Fibroblast of the conjunctiva (primary cell): ENCODE measurements at regions not wholly inside any gene's neighbourhood (a gene's known extent, or its start where the extent isn't known, plus 50 kb on each side); places are given as distances from the start of the nearest gene placed in this dataset.
"Not testable (repeated sequence)": the region's sequence is repeated elsewhere in the genome, so short reads cannot be mapped to it uniquely, and the experiment has no call there.

Experiments
- DNase-seq: peaks from one replicate; pipeline ENCODE4 v3.0.0-alpha.2; 2010; ENCODE audit warnings: low read depth

GRCh38 chr2:122020377-122020776 is 264.9 kb downstream of the TSN start:
- DNase-seq, result no peak

GRCh38 chr2:122021941-122022340 is 266.5 kb downstream of the TSN start:
- DNase-seq, result no peak

GRCh38 chr2:122022531-122022930 is 267.1 kb downstream of the TSN start:
- no peak for DNase-seq

GRCh38 chr2:122023059-122023864 is 267.8 kb downstream of the TSN start:
- no peak for DNase-seq

GRCh38 chr2:122027510-122028217 is 272.2 kb downstream of the TSN start:
- DNase-seq, result no peak

- no peak for DNase-seq
These were observed 273.1 kb downstream of the TSN start for GRCh38 chr2:122028371-122029100.

GRCh38 chr2:122029456-122029855 is 274.0 kb downstream of the TSN start:
- no peak for DNase-seq

GRCh38 chr2:122029945-122030344 is 274.5 kb downstream of the TSN start:
- DNase-seq, result no peak

GRCh38 chr2:122031544-122032263 is 276.3 kb downstream of the TSN start:
- DNase-seq, result no peak

GRCh38 chr2:122032264-122032645 is 276.8 kb downstream of the TSN start:
- DNase-seq, result no peak

GRCh38 chr2:122033778-122034177 is 278.3 kb downstream of the TSN start:
- no peak for DNase-seq

GRCh38 chr2:122034344-122034743 is 278.9 kb downstream of the TSN start:
- DNase-seq, result no peak

- DNase-seq, result no peak
These were observed 279.3 kb downstream of the TSN start for GRCh38 chr2:122034777-122035176.

- not testable (repeated sequence) for DNase-seq
These were observed 283.4 kb downstream of the TSN start for GRCh38 chr2:122038816-122039215.

- no peak for DNase-seq
These were observed 286.0 kb downstream of the TSN start for GRCh38 chr2:122041455-122041854.

- DNase-seq, result not testable (repeated sequence)
These were observed 296.2 kb downstream of the TSN start for GRCh38 chr2:122051659-122052058.

GRCh38 chr2:122055521-122055931 is 300.1 kb downstream of the TSN start:
- no peak for DNase-seq

GRCh38 chr2:122056853-122057252 is 301.4 kb downstream of the TSN start:
- no peak for DNase-seq

GRCh38 chr2:122061206-122061605 is 305.8 kb downstream of the TSN start:
- DNase-seq, result no peak

- DNase-seq, result no peak
These were observed 306.4 kb downstream of the TSN start for GRCh38 chr2:122061831-122062230.

- DNase-seq, result no peak
These were observed 307.1 kb downstream of the TSN start for GRCh38 chr2:122062506-122062905.

GRCh38 chr2:122063716-122064115 is 308.3 kb downstream of the TSN start:
- no peak for DNase-seq
